NK-92 treated with Interleukin-12 subunit alpha and Interleukin-12 subunit beta, amount 100 ng/mL, for 24 hours (cell line): ENCODE measurements at regions not wholly inside any gene's neighbourhood (a gene's known extent, or its start where the extent isn't known, plus 50 kb on each side); places are given as distances from the start of the nearest gene placed in this dataset.
A peak's percentile ranks its signal among the peaks of the same experiment; 100 is the strongest.
"Not testable (repeated sequence)": the region's sequence is repeated elsewhere in the genome, so short reads cannot be mapped to it uniquely, and the experiment has no call there.

ENCODE experiments used
- DNase-seq: peaks from one replicate; lab custom pipeline; 2025; lab: John Stamatoyannopoulos, UW

GRCh38 chr1:121051161-121051790 lies 132.9 kb downstream of the FAM72B start:
- DNase-seq = not testable (repeated sequence)

- DNase-seq = not testable (repeated sequence)
Observed at GRCh38 chr1:121052081-121052660, 132.0 kb downstream of the FAM72B start.

GRCh38 chr1:121054928-121055327 lies 129.2 kb downstream of the FAM72B start:
- DNase-seq = not testable (repeated sequence)

GRCh38 chr1:121066925-121067324 lies 117.2 kb downstream of the FAM72B start:
- DNase-seq = not testable (repeated sequence)

- DNase-seq = not testable (repeated sequence)
Observed at GRCh38 chr1:121068738-121069499, 115.2 kb downstream of the FAM72B start.

- not testable (repeated sequence) for DNase-seq
Observed at GRCh38 chr1:121073852-121074251, 110.3 kb downstream of the FAM72B start.

- not testable (repeated sequence) for DNase-seq
Observed at GRCh38 chr1:121075254-121075805, 108.8 kb downstream of the FAM72B start.

GRCh38 chr1:121076674-121077073 lies 107.5 kb downstream of the FAM72B start:
- not testable (repeated sequence) for DNase-seq

- not testable (repeated sequence) for DNase-seq
Observed at GRCh38 chr1:121079655-121080054, 104.5 kb downstream of the FAM72B start.

GRCh38 chr1:121080197-121080903 lies 103.8 kb downstream of the FAM72B start:
- peak; percentile 21 for DNase-seq

- DNase-seq = not testable (repeated sequence)
Observed at GRCh38 chr1:121080904-121081264, 103.3 kb downstream of the FAM72B start.

- DNase-seq = not testable (repeated sequence)
Observed at GRCh38 chr1:121081625-121082199, 102.4 kb downstream of the FAM72B start.

GRCh38 chr1:121082995-121083394 lies 101.1 kb downstream of the FAM72B start:
- not testable (repeated sequence) for DNase-seq

- peak; percentile 23 for DNase-seq
Observed at GRCh38 chr1:121086249-121086648, 97.9 kb downstream of the FAM72B start.

GRCh38 chr1:121087221-121087620 lies 96.9 kb downstream of the FAM72B start:
- not testable (repeated sequence) for DNase-seq

GRCh38 chr1:121088568-121088967 lies 95.6 kb downstream of the FAM72B start:
- not testable (repeated sequence) for DNase-seq

GRCh38 chr1:121092329-121092968 lies 91.7 kb downstream of the FAM72B start:
- DNase-seq = not testable (repeated sequence)

GRCh38 chr1:121095014-121095413 lies 89.1 kb downstream of the FAM72B start:
- not testable (repeated sequence) for DNase-seq

- peak; percentile 72 for DNase-seq
Observed at GRCh38 chr1:121097127-121097866, 86.8 kb downstream of the FAM72B start.

- not testable (repeated sequence) for DNase-seq
Observed at GRCh38 chr1:121097867-121098215, 86.3 kb downstream of the FAM72B start.
